Neural crest cell (in vitro differentiated cells): ENCODE measurements at regions not wholly inside any gene's neighbourhood (a gene's known extent, or its start where the extent isn't known, plus 50 kb on each side); places are given as distances from the start of the nearest gene placed in this dataset.

Experiments
- DNase-seq: peaks from one replicate; pipeline ENCODE4 v3.0.0; 2021; ENCODE audit warnings: low read depth, mixed read lengths, low spot score
- H3K27ac Mint-ChIP-seq: one replicate; pipeline ENCODE4 v1.8.0; 2021; ENCODE audit warnings: mild to moderate bottlenecking, mixed read lengths; ENCODE audit not compliant: unreplicated experiment
- H3K27me3 Mint-ChIP-seq: 2 replicates; pipeline ENCODE4 v1.8.0; 2021; ENCODE audit warnings: low read depth, mild to moderate bottlenecking, mixed read lengths
- H3K36me3 Mint-ChIP-seq: 2 replicates; pipeline ENCODE4 v1.8.0; 2021; ENCODE audit warnings: low read depth, mild to moderate bottlenecking, mixed read lengths
- H3K4me1 Mint-ChIP-seq: 2 replicates; pipeline ENCODE4 v1.8.0; 2021; ENCODE audit warnings: mixed read lengths
- H3K4me3 Mint-ChIP-seq: one replicate; pipeline ENCODE4 v1.8.0; 2021; ENCODE audit warnings: mild to moderate bottlenecking, mixed read lengths
- H3K9me3 Mint-ChIP-seq: 2 replicates; pipeline ENCODE4 v1.8.0; 2021; ENCODE audit warnings: mixed read lengths
- CTCF ChIP-seq: fragments of 200-600 bp; sonication (generic); conservative IDR thresholded peaks from 2 replicates; pipeline ENCODE4 v1.5.0; 2021; ENCODE audit warnings: antibody characterized with exemption, mild to moderate bottlenecking

DNA sequence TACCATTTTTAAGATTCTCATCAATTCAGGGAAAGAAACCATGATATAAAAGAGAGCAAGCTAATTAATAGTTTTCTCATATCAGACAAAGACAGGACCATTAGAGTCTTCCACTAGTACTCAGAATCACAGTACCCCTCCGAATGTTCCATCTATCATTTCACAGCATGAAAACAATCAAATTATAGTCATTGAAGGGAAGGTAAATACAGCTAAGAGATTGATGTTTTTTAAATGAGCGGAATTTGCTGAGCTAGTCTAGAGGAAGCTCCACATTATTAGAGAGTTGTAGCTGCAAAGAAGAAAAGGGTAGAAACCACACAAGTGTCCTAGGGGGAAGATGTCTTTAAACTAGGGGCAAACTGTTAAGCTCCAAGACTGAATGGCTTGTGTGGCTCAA, 808.9 kb downstream of the CDH11 start:
- Mint-ChIP-seq H3K36me3 (peaks cover 4% of the 10 kb centered on the region), H3K9me3 (peaks cover 9% of the 10 kb centered on the region), H3K4me3 (no peak overlapping the region), H3K4me1 (peaks cover 6% of the 10 kb centered on the region), H3K27me3 (no peaks in the 10 kb centered on the region), H3K27ac (no peak overlapping the region)
- TF ChIP-seq CTCF, result no peak
- no peak for DNase-seq

DNA sequence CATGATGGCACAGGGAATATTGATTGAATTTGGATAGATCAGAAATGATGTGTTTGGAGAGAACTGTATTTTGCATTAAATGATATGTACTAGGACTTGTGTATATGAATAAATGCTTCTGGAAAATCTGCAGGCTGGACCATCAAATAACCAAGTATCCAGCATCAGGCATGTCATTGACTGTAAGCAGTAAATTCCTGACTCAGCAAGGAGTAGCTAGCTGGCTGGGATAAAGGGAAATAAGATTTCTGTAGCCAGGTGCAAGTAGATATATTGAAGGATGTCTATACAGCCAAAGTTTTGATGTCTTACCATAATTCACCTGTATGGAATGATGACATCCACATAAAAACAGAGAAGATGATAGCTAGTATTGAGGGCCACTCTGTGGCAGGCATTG, 809.6 kb downstream of the CDH11 start:
- no peak overlapping the region for H3K27ac Mint-ChIP-seq
- peaks cover 9% of the 10 kb centered on the region for H3K9me3 Mint-ChIP-seq
- DNase-seq, result no peak
- no peaks in the 10 kb centered on the region for H3K27me3 Mint-ChIP-seq
- peaks cover 4% of the 10 kb centered on the region for H3K36me3 Mint-ChIP-seq
- peaks cover 11% of the 10 kb centered on the region for H3K4me1 Mint-ChIP-seq
- no peak overlapping the region for H3K4me3 Mint-ChIP-seq
- no peak for TF ChIP-seq CTCF

GRCh38 chr16:64311241-64311640, 810.6 kb downstream of the CDH11 start:
- peaks cover 4% of the 10 kb centered on the region for H3K36me3 Mint-ChIP-seq
- TF ChIP-seq CTCF, result no peak
- no peak overlapping the region for H3K27ac Mint-ChIP-seq
- peaks cover 9% of the 10 kb centered on the region for H3K9me3 Mint-ChIP-seq
- peaks cover 11% of the 10 kb centered on the region for H3K4me1 Mint-ChIP-seq
- no peak overlapping the region for H3K4me3 Mint-ChIP-seq
- DNase-seq, result no peak
- peaks cover 4% of the 10 kb centered on the region for H3K27me3 Mint-ChIP-seq

DNA sequence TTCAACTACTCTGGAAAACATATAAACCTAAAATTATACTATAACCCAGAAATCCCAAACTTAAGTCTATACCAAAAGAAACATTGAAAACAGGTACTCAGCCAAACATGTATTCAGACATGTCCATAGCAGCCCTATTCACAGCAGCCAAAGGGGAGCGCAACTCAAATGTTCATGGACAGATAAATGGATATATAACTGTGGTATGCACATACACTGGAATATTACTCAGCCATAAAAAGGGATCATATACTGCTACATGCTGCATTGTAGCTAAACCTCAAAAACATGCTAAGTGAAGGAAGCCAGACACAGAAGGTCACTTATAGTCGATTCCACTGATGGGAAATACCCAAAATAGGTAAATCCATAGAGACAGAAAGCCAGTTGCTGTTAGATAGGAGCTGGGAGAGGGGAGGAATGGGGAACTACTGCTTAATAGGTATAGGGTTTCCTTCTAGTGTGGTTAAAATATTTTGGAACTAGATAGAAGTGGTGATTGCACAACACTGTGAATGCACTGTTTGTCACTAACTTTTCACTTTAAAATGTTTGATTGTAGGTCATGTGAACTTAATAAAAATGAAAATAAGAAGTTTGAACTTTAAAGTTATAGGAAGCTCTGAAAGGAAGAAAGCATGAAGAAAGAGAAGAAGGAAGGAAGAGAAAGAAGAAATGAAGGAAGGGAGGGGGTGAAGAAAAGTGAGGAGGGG, 812.3 kb downstream of the CDH11 start:
- H3K4me1 Mint-ChIP-seq, result peaks cover 14% of the 10 kb centered on the region
- peaks cover 4% of the 10 kb centered on the region for H3K36me3 Mint-ChIP-seq
- no peak overlapping the region for H3K27ac Mint-ChIP-seq
- no peak for TF ChIP-seq CTCF
- no peak for DNase-seq
- H3K27me3 Mint-ChIP-seq, result peaks cover 4% of the 10 kb centered on the region
- H3K4me3 Mint-ChIP-seq, result no peak overlapping the region
- H3K9me3 Mint-ChIP-seq, result peaks cover 9% of the 10 kb centered on the region

- H3K27ac Mint-ChIP-seq, result no peak overlapping the region
- peaks cover 4% of the 10 kb centered on the region for H3K36me3 Mint-ChIP-seq
- peaks cover 14% of the 10 kb centered on the region for H3K4me1 Mint-ChIP-seq
- H3K27me3 Mint-ChIP-seq, result peaks cover 4% of the 10 kb centered on the region
- H3K4me3 Mint-ChIP-seq, result no peak overlapping the region
- DNase-seq, result no peak
- no peak for TF ChIP-seq CTCF
- peaks cover 9% of the 10 kb centered on the region for H3K9me3 Mint-ChIP-seq
Measured at GRCh38 chr16:64308721-64309120, 813.1 kb downstream of the CDH11 start.
